Loucy (cell line): ENCODE measurements at regions not wholly inside any gene's neighbourhood (a gene's known extent, or its start where the extent isn't known, plus 50 kb on each side); places are given as distances from the start of the nearest gene placed in this dataset.

Experiments used
- H2AFZ ChIP-seq: fragments of 200-600 bp; sonication (generic); 2 replicates; pipeline ENCODE4 v1.6.0; 2016; ENCODE audit warnings: antibody characterized with exemption, mild to moderate bottlenecking, low read length, moderate library complexity
- H3F3A ChIP-seq: fragments of 200-600 bp; 2 replicates; pipeline ENCODE4 v1.6.0; 2016; ENCODE audit warnings: antibody characterized with exemption, low read depth, mild to moderate bottlenecking
- H3K27me3 ChIP-seq: fragments of 200-600 bp; sonication (generic); 2 replicates; pipeline ENCODE4 v1.6.1; 2014; ENCODE audit warnings: low read length, mild to moderate bottlenecking; ENCODE audit not compliant: insufficient read depth, poor library complexity, severe bottlenecking
- H3K36me3 ChIP-seq: fragments of 200-600 bp; sonication (generic); 2 replicates; pipeline ENCODE4 v1.6.1; 2016; ENCODE audit warnings: low read length; ENCODE audit not compliant: insufficient read depth
- H3K4me1 ChIP-seq: fragments of 200-600 bp; sonication (generic); 2 replicates; pipeline ENCODE4 v1.5.1; 2014; ENCODE audit warnings: low read length, mild to moderate bottlenecking; ENCODE audit not compliant: insufficient read depth, poor library complexity, severe bottlenecking
- H3K4me2 ChIP-seq: fragments of 200-600 bp; sonication (generic); 2 replicates; pipeline ENCODE4 v1.6.0; 2014; ENCODE audit warnings: antibody characterized with exemption, low read length, low read depth, mild to moderate bottlenecking; ENCODE audit not compliant: poor library complexity, severe bottlenecking
- H3K4me3 ChIP-seq: fragments of 200-600 bp; sonication (generic); 2 replicates; pipeline ENCODE4 v1.5.1; 2014; ENCODE audit warnings: low read length, mild to moderate bottlenecking, mixed read lengths; ENCODE audit not compliant: poor library complexity, severe bottlenecking
- H3K79me2 ChIP-seq: fragments of 200-600 bp; sonication (generic); 2 replicates; pipeline ENCODE4 v1.6.1; 2014; ENCODE audit warnings: low read length; ENCODE audit not compliant: insufficient read depth
- H3K9ac ChIP-seq: fragments of 200-600 bp; sonication (generic); 2 replicates; pipeline ENCODE4 v1.6.0; 2014; ENCODE audit warnings: mild to moderate bottlenecking, low read depth, low read length, moderate library complexity; ENCODE audit not compliant: poor library complexity, severe bottlenecking
- H3K9me2 ChIP-seq: fragments of 200-600 bp; sonication (generic); replicated peaks from 2 replicates; pipeline ENCODE4 v1.6.1; 2016; ENCODE audit warnings: low read depth, low read length, mixed read lengths
- H3K9me3 ChIP-seq: fragments of 200-600 bp; sonication (generic); 2 replicates; pipeline ENCODE4 v1.6.1; 2014; ENCODE audit warnings: mild to moderate bottlenecking, antibody characterized with exemption, low read length, low read depth; ENCODE audit not compliant: insufficient read depth
- H4K20me1 ChIP-seq: fragments of 200-600 bp; sonication (generic); 2 replicates; pipeline ENCODE4 v1.6.0; 2014; ENCODE audit warnings: antibody characterized with exemption, low read length, mild to moderate bottlenecking; ENCODE audit not compliant: insufficient read depth, poor library complexity, severe bottlenecking
- CTCF ChIP-seq: fragments of 200-600 bp; sonication (generic); conservative IDR thresholded peaks from 2 replicates; pipeline ENCODE4 v1.5.1; 2014; ENCODE audit warnings: mild to moderate bottlenecking, antibody characterized with exemption, low read length
- EZH2phosphoT487 ChIP-seq: fragments of 200-600 bp; IDR thresholded peaks from 2 replicates; pipeline ENCODE4 v1.6.1; 2018; ENCODE audit warnings: antibody characterized with exemption, mild to moderate bottlenecking, moderate library complexity, borderline replicate concordance

- no peaks in the 10 kb centered on the region for H4K20me1 ChIP-seq
- H3F3A ChIP-seq: no peaks in the 10 kb centered on the region
- TF ChIP-seq EZH2phosphoT487: no peak
- no peak for TF ChIP-seq CTCF
- no peak overlapping the region for H3K9ac ChIP-seq
- no peak overlapping the region for H2AFZ ChIP-seq
- no peaks in the 10 kb centered on the region for H3K27me3 ChIP-seq
- H3K36me3 ChIP-seq: no peaks in the 10 kb centered on the region
- no peaks in the 10 kb centered on the region for H3K9me3 ChIP-seq
- no peak overlapping the region for H3K4me2 ChIP-seq
- H3K79me2 ChIP-seq: no peaks in the 10 kb centered on the region
- no peaks in the 10 kb centered on the region for H3K9me2 ChIP-seq
- no peaks in the 10 kb centered on the region for H3K4me1 ChIP-seq
- H3K4me3 ChIP-seq: no peak overlapping the region
Measured at GRCh38 chr2:177015356-177015923, 197.2 kb upstream of the HNRNPA3 start.

- H3K9me3 ChIP-seq: no peaks in the 10 kb centered on the region
- H3K4me2 ChIP-seq: no peak overlapping the region
- no peak overlapping the region for H3K9ac ChIP-seq
- H4K20me1 ChIP-seq: no peaks in the 10 kb centered on the region
- no peaks in the 10 kb centered on the region for H3F3A ChIP-seq
- H3K36me3 ChIP-seq: no peaks in the 10 kb centered on the region
- H3K9me2 ChIP-seq: no peaks in the 10 kb centered on the region
- no peak overlapping the region for H3K4me3 ChIP-seq
- H2AFZ ChIP-seq: no peak overlapping the region
- H3K27me3 ChIP-seq: no peaks in the 10 kb centered on the region
- H3K4me1 ChIP-seq: peaks cover 5% of the 10 kb centered on the region
- no peak for TF ChIP-seq EZH2phosphoT487
- TF ChIP-seq CTCF: no peak
- no peaks in the 10 kb centered on the region for H3K79me2 ChIP-seq
Measured at GRCh38 chr2:177020524-177021119, 192.0 kb upstream of the HNRNPA3 start.

- Histone ChIP-seq H3K79me2 (no peaks in the 10 kb centered on the region), H3K4me3 (no peak overlapping the region), H2AFZ (no peak overlapping the region), H3K9me3 (no peaks in the 10 kb centered on the region), H3K9me2 (no peaks in the 10 kb centered on the region), H3K9ac (no peak overlapping the region), H4K20me1 (no peaks in the 10 kb centered on the region), H3K27me3 (no peaks in the 10 kb centered on the region), H3K4me2 (no peak overlapping the region), H3K4me1 (peaks cover 5% of the 10 kb centered on the region), H3K36me3 (no peaks in the 10 kb centered on the region), H3F3A (no peaks in the 10 kb centered on the region)
- TF ChIP-seq CTCF: no peak
- TF ChIP-seq EZH2phosphoT487: no peak
Measured at GRCh38 chr2:177021706-177022343, 190.8 kb upstream of the HNRNPA3 start.
